Mucosa of rectum (tissue), 2 donors: ENCODE measurements at regions not wholly inside any gene's neighbourhood (a gene's known extent, or its start where the extent isn't known, plus 50 kb on each side); places are given as distances from the start of the nearest gene placed in this dataset.

Experiments used
- H3K27ac ChIP-seq, 2 donors: one replicate each; pipeline ENCODE4 v1.7.0; 2013; ENCODE audit warnings: inconsistent platforms in 2 of 2, low read depth in 2 of 2, low read length in 2 of 2
- H3K27me3 ChIP-seq, 2 donors: one replicate each; pipeline ENCODE4 v1.7.0; 2013; ENCODE audit warnings: low read length in 2 of 2; ENCODE audit not compliant: control insufficient read depth in 2 of 2, insufficient read depth in 2 of 2
- H3K36me3 ChIP-seq, 2 donors: one replicate each; pipeline ENCODE4 v1.7.0; 2013; ENCODE audit warnings: low read length in 2 of 2; ENCODE audit not compliant: control insufficient read depth in 2 of 2, insufficient read depth in 2 of 2
- H3K4me1 ChIP-seq, 2 donors: one replicate each; pipeline ENCODE4 v1.7.0; 2013; ENCODE audit warnings: low read length in 2 of 2, mild to moderate bottlenecking in 1 of 2; ENCODE audit not compliant: control insufficient read depth in 2 of 2, insufficient read depth in 2 of 2
- H3K4me3 ChIP-seq, 2 donors: one replicate each; pipeline ENCODE4 v1.7.0; 2013; ENCODE audit warnings: low read length in 2 of 2
- H3K9ac ChIP-seq, 2 donors: one replicate each; pipeline ENCODE4 v1.7.0; 2013; ENCODE audit warnings: low read length in 2 of 2, low read depth in 1 of 2, mild to moderate bottlenecking in 1 of 2
- H3K9me3 ChIP-seq, 2 donors: one replicate each; pipeline ENCODE4 v1.7.0; 2013; ENCODE audit warnings: low read length in 2 of 2; ENCODE audit not compliant: control insufficient read depth in 2 of 2
- donor health status: healthy.
- donor health status: Normal muscosa, but diverticular disease.

DNA sequence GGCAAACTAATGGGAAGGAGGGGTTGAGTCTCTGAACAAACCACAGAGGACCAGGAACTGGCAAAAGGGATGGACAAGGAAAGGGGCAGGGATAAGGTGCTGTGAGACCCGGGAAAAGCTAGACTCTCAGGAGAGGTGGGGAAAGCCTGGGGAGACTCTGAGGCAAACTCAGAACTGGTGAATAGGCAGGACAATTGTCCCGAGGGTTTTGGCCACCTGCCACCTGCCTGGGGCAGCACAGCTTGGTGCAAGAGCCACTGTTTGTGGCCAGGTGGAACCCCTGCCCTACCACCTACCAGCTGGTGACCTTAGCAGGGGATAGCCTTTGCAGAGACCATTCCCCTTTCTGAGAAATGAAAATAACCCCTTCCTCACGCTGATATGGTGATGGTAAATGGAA is 129.4 kb upstream of the ASB18 start:
- Histone ChIP-seq H3K4me3 (no peak overlapping the region), H3K36me3 (no peaks in the 10 kb centered on the region), H3K9me3 (no peaks in the 10 kb centered on the region), H3K9ac (no peak overlapping the region), H3K4me1 (no peaks in the 10 kb centered on the region), H3K27ac (no peak overlapping the region), H3K27me3 (peaks cover 0 to 7% of the 10 kb centered on the region in 2 donors)

DNA sequence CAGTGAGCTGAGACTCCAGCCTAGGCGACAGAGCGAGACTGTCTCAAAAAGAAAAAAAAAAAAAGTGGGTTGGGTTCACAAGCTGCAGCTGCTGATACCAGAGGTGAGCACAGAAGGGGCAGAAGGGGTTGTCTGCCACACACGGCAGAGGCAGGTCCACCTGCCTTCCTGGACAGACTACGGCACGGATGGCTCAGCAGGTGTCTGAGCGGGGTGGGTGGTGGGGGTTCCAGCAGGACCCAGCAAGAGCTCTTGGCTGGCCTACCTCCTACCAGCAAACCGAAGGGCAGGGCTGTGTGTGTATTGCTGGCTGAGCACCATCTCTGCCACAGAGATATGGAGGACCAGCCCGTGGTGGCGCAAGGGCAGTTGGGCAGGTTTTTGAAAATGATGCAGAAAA is 130.4 kb upstream of the ASB18 start:
- Histone ChIP-seq H3K27me3 (peaks cover 0 to 7% of the 10 kb centered on the region in 2 donors), H3K4me3 (no peak overlapping the region), H3K9me3 (no peaks in the 10 kb centered on the region), H3K9ac (no peak overlapping the region), H3K4me1 (no peaks in the 10 kb centered on the region), H3K27ac (no peak overlapping the region), H3K36me3 (no peaks in the 10 kb centered on the region)

DNA sequence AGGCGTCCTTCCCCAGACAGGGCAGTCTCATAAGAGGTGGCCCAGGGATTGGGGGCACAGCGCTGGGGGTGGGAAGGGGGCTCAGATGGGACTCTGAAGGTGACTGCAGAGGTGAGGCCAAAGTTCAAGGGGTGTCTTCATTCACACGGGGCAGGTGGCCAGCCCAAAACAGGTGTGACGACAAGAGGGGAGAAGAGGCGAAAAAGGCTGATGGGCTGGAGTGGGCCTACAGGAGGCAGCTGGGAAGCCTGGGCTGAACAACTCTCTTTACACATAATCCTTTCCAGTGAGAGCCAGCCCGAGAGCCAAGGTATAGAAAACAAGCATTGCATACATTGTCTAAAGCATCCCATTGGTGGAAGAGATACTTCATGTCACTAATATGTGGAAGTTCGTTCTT is 130.9 kb upstream of the ASB18 start:
- Histone ChIP-seq H3K27me3 (peaks cover 0 to 7% of the 10 kb centered on the region in 2 donors), H3K9ac (no peak overlapping the region), H3K27ac (no peak overlapping the region), H3K4me3 (no peak overlapping the region), H3K36me3 (no peaks in the 10 kb centered on the region), H3K9me3 (no peaks in the 10 kb centered on the region), H3K4me1 (no peaks in the 10 kb centered on the region)

DNA sequence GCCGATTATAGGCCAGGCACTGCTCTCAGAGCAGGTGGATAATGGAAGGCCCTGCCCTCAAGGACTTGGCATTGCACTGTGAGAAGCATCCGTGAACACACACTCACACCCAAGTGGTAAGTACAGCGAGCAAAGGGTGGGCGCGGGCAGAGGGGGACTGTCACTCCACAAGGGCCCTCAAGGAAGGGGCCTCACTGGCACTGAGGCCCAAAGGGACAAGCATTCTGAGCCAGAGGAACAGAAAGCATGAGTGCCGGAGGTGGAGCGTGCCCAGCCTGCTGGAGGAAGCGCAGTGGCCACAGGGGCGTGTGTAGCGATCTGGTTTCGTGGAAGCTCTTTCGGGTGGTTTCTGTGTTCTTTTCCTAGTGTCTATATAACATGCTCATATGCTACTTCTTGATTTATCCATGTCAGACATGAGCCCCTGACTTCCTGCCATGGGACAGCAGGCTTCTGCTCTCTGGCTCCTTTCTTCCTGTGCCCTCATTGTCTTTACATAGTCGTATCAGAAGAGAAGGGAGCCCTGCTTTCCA is 132.7 kb upstream of the ASB18 start:
- H3K9me3 ChIP-seq = no peaks in the 10 kb centered on the region
- H3K9ac ChIP-seq = no peak overlapping the region
- H3K4me3 ChIP-seq = no peak overlapping the region
- H3K36me3 ChIP-seq = no peaks in the 10 kb centered on the region
- H3K4me1 ChIP-seq = no peaks in the 10 kb centered on the region
- no peak overlapping the region for H3K27ac ChIP-seq
- peaks cover 0 to 2% of the 10 kb centered on the region in 2 donors for H3K27me3 ChIP-seq

DNA sequence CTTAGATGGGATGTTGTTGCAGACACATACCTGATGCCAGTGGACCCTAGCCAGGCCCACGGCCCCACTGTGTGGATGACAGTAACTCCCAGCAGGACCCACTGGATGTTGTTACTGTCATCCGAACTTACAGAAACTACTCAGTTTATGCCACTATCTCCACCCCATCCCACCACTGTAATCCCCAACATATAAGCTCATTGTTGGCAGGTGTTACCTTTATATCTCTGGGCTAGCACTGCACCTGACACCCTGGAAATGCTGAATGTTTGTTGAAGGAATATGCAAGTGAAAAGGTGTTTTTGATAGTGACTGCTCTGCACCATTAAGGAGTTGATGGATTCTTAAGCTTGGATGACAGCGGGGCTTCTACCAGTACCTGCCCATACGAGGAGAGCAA is 133.5 kb upstream of the ASB18 start:
- H3K36me3 ChIP-seq = no peaks in the 10 kb centered on the region

DNA sequence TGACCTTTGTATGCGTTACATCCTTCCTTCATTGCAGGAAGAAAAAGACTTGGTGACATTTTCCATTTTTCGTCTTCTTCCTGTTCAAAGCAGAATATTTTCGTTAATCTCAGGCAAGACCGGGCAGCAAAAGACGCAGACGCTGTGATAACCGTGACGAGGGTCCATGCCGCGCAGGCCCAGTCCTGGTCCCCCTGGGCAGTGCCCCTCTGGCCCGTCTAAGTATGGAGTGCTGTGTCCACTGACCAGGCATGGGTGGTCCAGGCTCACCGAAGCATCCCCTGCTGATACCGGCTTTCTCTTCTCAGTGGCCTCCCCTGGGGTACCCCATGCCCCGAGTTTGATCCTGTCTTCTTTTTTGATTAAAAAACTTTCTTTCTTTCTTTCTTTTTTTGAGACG is 135.2 kb upstream of the ASB18 start:
- H3K4me3 ChIP-seq = no peak overlapping the region
- no peaks in the 10 kb centered on the region for H3K9me3 ChIP-seq
- H3K27ac ChIP-seq = no peak overlapping the region
- no peak overlapping the region for H3K9ac ChIP-seq
- no peaks in the 10 kb centered on the region for H3K36me3 ChIP-seq
- H3K4me1 ChIP-seq = no peaks in the 10 kb centered on the region
- no peaks in the 10 kb centered on the region for H3K27me3 ChIP-seq

More for the DNA sequence above, 133.5 kb upstream of the ASB18 start:
- Histone ChIP-seq H3K4me1 (no peaks in the 10 kb centered on the region), H3K9me3 (no peaks in the 10 kb centered on the region), H3K27ac (no peak overlapping the region), H3K4me3 (no peak overlapping the region), H3K9ac (no peak overlapping the region), H3K27me3 (peaks cover 0 to 2% of the 10 kb centered on the region in 2 donors)

DNA sequence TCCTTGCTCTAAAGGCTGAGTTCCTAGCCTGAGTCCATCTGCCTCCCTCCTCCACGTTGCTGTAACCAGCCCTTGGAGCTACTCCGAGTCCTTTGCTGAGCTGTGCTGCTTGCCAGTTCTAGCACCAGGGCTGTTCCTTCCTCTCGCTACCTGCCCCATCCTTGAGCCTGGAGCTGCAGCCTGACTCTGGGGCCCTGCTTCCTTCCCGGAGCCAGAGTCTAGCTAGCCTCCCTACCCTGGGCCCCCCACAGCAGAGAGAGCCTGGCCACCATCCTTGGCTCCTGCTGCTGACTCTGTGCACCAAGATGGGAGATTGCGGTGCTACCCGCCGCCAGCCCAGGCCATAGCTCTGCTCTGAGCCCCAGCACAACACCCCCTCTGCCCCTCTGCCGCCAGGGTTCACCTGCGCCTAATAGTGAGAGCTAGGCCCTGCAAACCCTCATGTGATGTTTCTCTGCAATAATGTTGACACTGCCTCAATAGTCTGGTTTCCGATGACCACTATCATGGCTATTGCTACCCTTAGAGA is 135.9 kb upstream of the ASB18 start:
- Histone ChIP-seq H3K9me3 (no peaks in the 10 kb centered on the region), H3K4me1 (no peaks in the 10 kb centered on the region), H3K27me3 (no peaks in the 10 kb centered on the region), H3K9ac (no peak overlapping the region), H3K4me3 (no peak overlapping the region), H3K36me3 (no peaks in the 10 kb centered on the region), H3K27ac (no peak overlapping the region)

DNA sequence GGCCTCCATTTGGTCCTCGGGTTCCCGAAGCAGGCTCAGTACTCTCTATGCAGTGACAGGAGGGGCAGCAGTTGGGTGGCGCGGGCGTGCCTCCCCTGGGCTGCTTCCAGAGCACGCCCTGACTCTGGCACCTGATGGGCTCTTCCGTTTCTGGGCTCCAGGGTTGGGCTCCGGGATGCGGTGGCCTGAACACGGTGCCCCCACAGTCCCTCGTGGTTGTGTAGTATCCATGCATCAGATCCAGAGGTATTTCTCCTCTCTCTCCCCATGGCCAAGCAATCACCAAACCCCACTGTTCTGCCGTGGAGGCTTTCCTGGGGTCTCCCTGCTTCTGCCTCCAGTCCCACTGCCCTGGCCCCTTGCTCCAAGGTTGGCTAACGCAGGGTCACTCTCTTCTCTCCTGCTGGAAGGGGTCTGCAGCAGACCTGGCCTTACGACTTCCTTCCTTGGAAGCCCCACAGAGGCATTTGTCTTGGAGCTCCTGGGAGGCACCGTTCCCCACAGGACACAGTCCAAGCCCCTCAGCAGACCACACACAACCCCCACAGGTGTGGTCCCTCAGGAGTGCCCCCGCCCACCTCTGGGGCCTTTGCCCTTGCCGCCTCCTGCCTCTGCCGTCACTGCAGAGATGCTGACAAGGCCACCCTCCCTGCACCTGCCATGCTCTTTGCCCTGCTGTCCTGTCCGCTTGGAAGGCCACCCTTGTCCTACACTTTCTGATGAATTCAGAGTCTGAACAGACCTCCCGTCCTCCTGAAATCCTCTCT is 136.6 kb upstream of the ASB18 start:
- no peaks in the 10 kb centered on the region for H3K27me3 ChIP-seq
- H3K36me3 ChIP-seq = no peaks in the 10 kb centered on the region
- no peak overlapping the region for H3K9ac ChIP-seq
- no peaks in the 10 kb centered on the region for H3K4me1 ChIP-seq
- H3K27ac ChIP-seq = no peak overlapping the region
- H3K9me3 ChIP-seq = no peaks in the 10 kb centered on the region
- H3K4me3 ChIP-seq = no peak overlapping the region

DNA sequence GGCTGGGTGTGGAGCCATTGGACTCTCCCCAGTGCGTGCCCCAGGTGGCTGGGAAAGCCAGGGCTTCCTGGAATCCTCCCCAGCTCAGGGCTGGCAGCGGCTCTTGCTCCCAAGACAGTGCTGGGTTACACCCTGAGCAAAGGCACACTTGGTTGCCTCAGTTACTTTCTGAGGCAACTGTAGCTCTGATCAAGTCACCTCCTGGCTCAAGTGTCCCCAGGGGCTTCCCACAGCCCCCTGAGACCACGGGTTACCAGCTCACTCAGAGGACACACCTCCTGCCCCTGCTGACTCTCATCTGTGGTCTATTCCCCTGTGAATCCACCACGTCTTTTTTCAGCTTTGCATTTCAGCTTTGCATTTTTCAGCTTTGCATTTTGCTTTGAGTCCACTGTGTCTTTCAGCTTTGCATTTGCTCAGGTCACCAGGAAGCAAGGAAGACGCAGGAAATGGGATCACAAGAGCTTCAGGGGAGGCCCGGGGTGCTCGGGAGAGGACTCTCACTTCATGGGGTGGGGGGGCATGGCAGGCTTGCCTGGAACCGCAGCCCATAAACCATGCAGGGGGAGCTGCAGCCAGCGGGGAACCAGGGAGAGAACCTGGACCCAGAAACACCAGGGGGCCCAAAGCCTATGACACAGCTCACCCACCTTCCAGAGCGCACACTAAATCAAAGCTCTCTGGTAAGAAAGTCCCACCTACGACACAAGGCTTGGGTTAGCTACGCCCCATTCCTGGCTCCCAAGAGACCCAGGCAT is 138.0 kb upstream of the ASB18 start:
- H3K4me1 ChIP-seq = no peaks in the 10 kb centered on the region
- no peaks in the 10 kb centered on the region for H3K27me3 ChIP-seq
- H3K9me3 ChIP-seq = no peaks in the 10 kb centered on the region
- no peak overlapping the region for H3K27ac ChIP-seq
- H3K4me3 ChIP-seq = no peak overlapping the region
- no peak overlapping the region for H3K9ac ChIP-seq
- H3K36me3 ChIP-seq = no peaks in the 10 kb centered on the region

DNA sequence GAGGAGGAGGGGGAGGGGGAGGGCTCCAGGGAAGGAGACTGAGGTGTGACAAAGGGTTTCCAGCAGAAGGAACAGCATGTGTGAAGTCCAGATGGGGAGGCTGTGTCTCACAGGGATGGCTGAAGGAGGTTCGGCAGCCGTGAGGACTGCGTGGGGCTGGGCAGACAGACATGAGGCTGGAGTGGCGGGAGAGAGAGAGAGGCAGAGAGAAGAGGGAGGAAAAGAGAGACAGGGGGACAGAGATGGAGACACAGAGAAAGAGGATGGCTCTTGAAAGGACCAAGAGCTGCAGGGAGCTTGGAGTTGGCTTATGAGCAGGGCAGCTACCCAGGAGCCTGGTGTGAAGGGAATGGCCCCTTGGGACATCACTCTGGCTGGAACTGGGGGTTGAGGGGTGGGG is 138.9 kb upstream of the ASB18 start:
- Histone ChIP-seq H3K4me1 (no peaks in the 10 kb centered on the region), H3K36me3 (no peaks in the 10 kb centered on the region), H3K9me3 (no peaks in the 10 kb centered on the region), H3K27ac (no peak overlapping the region), H3K4me3 (no peak overlapping the region), H3K9ac (no peak overlapping the region), H3K27me3 (no peaks in the 10 kb centered on the region)
